ENCODE measurements at regions not wholly inside any gene's neighbourhood (a gene's known extent, or its start where the extent isn't known, plus 50 kb on each side); places are given as distances from the start of the nearest gene placed in this dataset.

- TF ChIP-seq CTCF (IDR thresholded peaks at IDR 0.05), result no peak
- TF ChIP-seq EP300 (IDR thresholded peaks at IDR 0.05), result no peak
These were observed 160.1 kb upstream of the ACTBL2 start for GRCh38 chr5:57642698-57643097.

Measured in ovary (tissue), 3 donors.